Suprapubic skin (tissue), 4 donors: ENCODE measurements at regions not wholly inside any gene's neighbourhood (a gene's known extent, or its start where the extent isn't known, plus 50 kb on each side); places are given as distances from the start of the nearest gene placed in this dataset.

Experiments used
- DNase-seq, 2 donors: peaks; one replicate each; pipeline ENCODE4 v3.0.0-alpha.2; 2019; ENCODE audit warnings: low spot score in 2 of 2
- H3K27ac ChIP-seq: fragments of 200-600 bp; sonication (generic); one replicate; pipeline ENCODE4 v1.5.1; 2019
- H3K27me3 ChIP-seq: fragments of 200-600 bp; sonication (generic); one replicate; pipeline ENCODE4 v1.5.1; 2019
- H3K36me3 ChIP-seq: fragments of 200-600 bp; sonication (generic); one replicate; pipeline ENCODE4 v1.5.1; 2019
- H3K4me1 ChIP-seq: fragments of 200-600 bp; sonication (generic); one replicate; pipeline ENCODE4 v1.5.1; 2019
- H3K4me3 ChIP-seq: fragments of 200-600 bp; sonication (generic); one replicate; pipeline ENCODE4 v1.5.1; 2019; ENCODE audit warnings: mild to moderate bottlenecking
- H3K9me3 ChIP-seq: fragments of 200-600 bp; sonication (generic); one replicate; pipeline ENCODE4 v1.5.1; 2019
- EP300 ChIP-seq: sonication (generic); formaldehyde crosslinking; IDR thresholded peaks from one replicate; pipeline ENCODE4 v1.6.1; 2017; ENCODE audit warnings: antibody characterized with exemption
- POLR2A ChIP-seq, 2 donors: fragments of 450-650 bp; IDR thresholded peaks; one replicate each; pipeline ENCODE4 v1.6.1; 2017; ENCODE audit warnings: antibody characterized with exemption in 2 of 2, mild to moderate bottlenecking in 2 of 2, moderate library complexity in 2 of 2
- POLR2AphosphoS5 ChIP-seq, 3 donors: sonication (generic); formaldehyde crosslinking; IDR thresholded peaks; one replicate each; pipeline ENCODE4 v1.6.1; 2017; ENCODE audit warnings: antibody characterized with exemption in 3 of 3
- WGBS: methylation state at CpG from one replicate; pipeline ENCODE4 v1.1.5; 2018; 5-methylcytosine and 5-hydroxymethylcytosine counted together
- TF ChIP-seq, protein P1 (sequence below), 2 donors: fragments of 200-600 bp in 1 of 2; fragments of 450-650 bp in 1 of 2; sonication (generic) in 1 of 2; IDR thresholded peaks; one replicate each; pipeline ENCODE4 v1.5.1; 2016 to 2019; ENCODE audit warnings: antibody characterized with exemption in 2 of 2, mild to moderate bottlenecking in 1 of 2, moderate library complexity in 1 of 2

DNA sequence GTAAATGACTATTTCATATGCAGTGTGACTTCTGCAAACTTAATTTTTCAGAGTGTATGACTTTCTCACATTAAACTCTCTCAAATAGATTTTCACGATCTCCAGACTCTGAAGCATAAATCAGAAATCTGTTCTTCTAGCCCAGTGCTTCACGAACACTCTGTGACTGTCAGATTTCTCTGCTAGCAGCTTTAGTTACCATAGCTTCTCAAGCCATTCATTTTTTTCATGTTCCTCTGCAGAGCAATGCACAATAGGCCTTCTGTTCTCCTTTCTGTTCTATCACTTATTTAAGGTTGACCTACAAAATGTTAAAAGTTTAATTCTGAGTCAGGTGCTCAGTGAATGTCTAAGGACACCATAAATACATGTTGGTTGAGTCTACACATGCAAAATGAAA, 1102.2 kb downstream of the TUSC7 start:
- Histone ChIP-seq H3K27me3 (no peaks in the 10 kb centered on the region), H3K9me3 (no peaks in the 10 kb centered on the region), H3K4me3 (no peak overlapping the region), H3K27ac (no peak overlapping the region), H3K36me3 (no peaks in the 10 kb centered on the region), H3K4me1 (no peaks in the 10 kb centered on the region)
- 75% methylated on average over 2 of the region's 2 CpGs for WGBS
- DNase-seq, result no peak
- no peak for TF ChIP-seq EP300
- no peak for TF ChIP-seq POLR2A (IDR thresholded peaks at IDR 0.05)
- no peak for TF ChIP-seq POLR2AphosphoS5 (IDR thresholded peaks at IDR 0.05)
- TF ChIP-seq, protein P1, sequence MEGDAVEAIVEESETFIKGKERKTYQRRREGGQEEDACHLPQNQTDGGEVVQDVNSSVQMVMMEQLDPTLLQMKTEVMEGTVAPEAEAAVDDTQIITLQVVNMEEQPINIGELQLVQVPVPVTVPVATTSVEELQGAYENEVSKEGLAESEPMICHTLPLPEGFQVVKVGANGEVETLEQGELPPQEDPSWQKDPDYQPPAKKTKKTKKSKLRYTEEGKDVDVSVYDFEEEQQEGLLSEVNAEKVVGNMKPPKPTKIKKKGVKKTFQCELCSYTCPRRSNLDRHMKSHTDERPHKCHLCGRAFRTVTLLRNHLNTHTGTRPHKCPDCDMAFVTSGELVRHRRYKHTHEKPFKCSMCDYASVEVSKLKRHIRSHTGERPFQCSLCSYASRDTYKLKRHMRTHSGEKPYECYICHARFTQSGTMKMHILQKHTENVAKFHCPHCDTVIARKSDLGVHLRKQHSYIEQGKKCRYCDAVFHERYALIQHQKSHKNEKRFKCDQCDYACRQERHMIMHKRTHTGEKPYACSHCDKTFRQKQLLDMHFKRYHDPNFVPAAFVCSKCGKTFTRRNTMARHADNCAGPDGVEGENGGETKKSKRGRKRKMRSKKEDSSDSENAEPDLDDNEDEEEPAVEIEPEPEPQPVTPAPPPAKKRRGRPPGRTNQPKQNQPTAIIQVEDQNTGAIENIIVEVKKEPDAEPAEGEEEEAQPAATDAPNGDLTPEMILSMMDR (IDR thresholded peaks at IDR 0.05), result no peak

DNA sequence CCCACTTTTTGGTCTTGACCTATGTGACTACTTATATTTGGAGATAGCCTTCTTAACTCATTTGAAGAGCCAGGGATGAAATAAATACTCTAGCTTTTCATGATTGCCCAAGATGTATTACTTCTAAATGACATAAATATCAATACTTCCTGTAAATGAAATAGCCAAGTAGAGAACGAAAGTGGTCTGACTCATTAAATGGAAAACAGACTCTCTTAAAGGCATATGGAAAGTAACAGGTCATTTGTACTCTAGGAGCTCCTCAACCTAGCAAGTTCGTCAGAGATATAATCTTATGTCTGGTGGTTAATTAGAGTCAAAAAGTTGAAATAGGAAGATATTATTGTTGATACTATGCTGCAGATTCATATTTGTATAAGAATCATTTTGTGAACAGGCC, 1105.4 kb downstream of the TUSC7 start:
- Histone ChIP-seq H3K9me3 (no peaks in the 10 kb centered on the region), H3K4me1 (no peaks in the 10 kb centered on the region), H3K4me3 (no peak overlapping the region), H3K27me3 (no peaks in the 10 kb centered on the region), H3K27ac (no peak overlapping the region), H3K36me3 (no peaks in the 10 kb centered on the region)
- DNase-seq, result no peak
- WGBS, result 49% methylated on average over 2 of the region's 2 CpGs
- TF ChIP-seq, protein P1 (IDR thresholded peaks at IDR 0.05), result no peak
- TF ChIP-seq POLR2AphosphoS5 (IDR thresholded peaks at IDR 0.05) (no peak), EP300 (no peak), POLR2A (IDR thresholded peaks at IDR 0.05) (no peak)

DNA sequence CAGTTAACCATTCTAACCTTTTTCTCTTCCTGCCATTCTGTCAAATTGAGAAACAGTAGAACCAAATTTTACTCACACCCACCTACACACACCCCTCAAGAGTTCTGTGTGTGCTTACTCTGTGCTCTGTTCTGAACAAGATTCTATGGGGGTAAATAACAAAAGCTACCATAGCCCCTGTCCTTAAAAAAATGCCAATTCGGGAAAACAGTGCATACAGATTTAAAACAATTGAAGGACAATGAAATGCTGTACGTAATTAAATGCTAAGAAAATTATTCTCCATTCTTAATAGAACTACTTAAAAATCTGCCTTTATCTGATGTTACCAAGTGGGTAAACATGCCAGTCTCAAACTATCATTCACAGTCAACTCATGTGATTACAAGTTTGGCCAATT, 1107.5 kb downstream of the TUSC7 start:
- TF ChIP-seq POLR2AphosphoS5 (IDR thresholded peaks at IDR 0.05), result no peak
- TF ChIP-seq POLR2A (IDR thresholded peaks at IDR 0.05), result no peak
- no peak for TF ChIP-seq EP300
- TF ChIP-seq, protein P1 (IDR thresholded peaks at IDR 0.05), result no peak
- DNase-seq, result no peak
- H3K4me1 ChIP-seq, result no peaks in the 10 kb centered on the region
- WGBS, result 87% methylated on average over 2 of the region's 2 CpGs
- no peak overlapping the region for H3K4me3 ChIP-seq
- H3K27me3 ChIP-seq, result no peaks in the 10 kb centered on the region
- no peaks in the 10 kb centered on the region for H3K36me3 ChIP-seq
- no peaks in the 10 kb centered on the region for H3K9me3 ChIP-seq
- H3K27ac ChIP-seq, result no peak overlapping the region

DNA sequence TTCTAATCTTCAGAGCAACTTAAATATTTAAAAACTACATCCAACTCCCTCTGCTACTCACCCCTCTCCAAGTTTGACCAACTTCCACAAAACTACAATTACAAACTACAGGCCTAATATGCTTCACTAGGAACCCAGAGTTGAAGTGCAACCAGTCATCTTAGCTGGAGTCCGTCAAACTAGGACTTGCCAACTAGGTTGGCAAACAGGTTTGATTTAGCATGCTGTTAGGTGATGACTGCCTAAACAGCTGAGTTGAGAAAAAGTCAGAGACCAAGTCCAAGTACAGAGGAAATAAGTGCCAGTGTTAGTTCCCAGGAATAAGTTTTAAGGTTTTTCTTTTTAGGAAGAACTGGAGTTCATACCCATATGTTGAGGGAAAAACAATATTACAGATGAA, 1109.0 kb downstream of the TUSC7 start:
- no peaks in the 10 kb centered on the region for H3K9me3 ChIP-seq
- TF ChIP-seq POLR2AphosphoS5 (IDR thresholded peaks at IDR 0.05), result no peak
- TF ChIP-seq, protein P1 (IDR thresholded peaks at IDR 0.05), result no peak
- no peak for TF ChIP-seq POLR2A (IDR thresholded peaks at IDR 0.05)
- TF ChIP-seq EP300, result no peak
- no peak for DNase-seq
- H3K27me3 ChIP-seq, result no peaks in the 10 kb centered on the region
- no peak overlapping the region for H3K4me3 ChIP-seq
- H3K4me1 ChIP-seq, result no peaks in the 10 kb centered on the region
- H3K27ac ChIP-seq, result no peak overlapping the region
- H3K36me3 ChIP-seq, result no peaks in the 10 kb centered on the region
- 77% methylated on average over 1 of the region's 1 CpG for WGBS

DNA sequence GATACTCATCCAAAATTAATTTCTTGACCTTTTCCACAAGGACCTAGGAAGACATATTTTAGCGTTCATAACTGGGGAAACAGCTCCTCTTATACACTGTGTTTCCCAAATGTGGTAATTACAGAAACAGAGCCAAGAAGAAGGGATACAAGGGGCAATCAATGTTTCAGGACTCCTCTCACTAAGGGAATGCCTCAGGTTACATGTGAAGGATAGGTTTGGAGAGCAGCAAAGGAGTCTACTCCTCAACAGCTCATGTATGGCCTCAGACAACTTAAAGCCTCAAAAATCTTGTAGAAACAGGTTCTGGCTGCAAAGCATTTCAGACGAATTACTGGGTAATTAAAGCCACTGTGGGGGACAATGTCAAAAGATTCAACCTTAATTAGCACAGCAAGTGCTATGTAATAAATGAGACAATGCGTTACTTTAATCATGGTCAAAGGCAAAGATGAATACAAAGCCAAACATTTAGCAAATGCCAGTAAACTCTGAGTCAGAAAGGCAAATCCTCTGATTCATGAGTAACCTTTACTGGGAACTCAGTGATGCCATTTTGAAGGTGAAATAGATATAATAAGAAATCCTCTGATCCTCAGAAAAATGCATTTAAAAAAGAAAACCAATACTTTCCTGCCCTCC, 1111.2 kb downstream of the TUSC7 start:
- TF ChIP-seq, protein P1 (IDR thresholded peaks at IDR 0.05), result no peak
- TF ChIP-seq POLR2AphosphoS5 (IDR thresholded peaks at IDR 0.05), result no peak
- TF ChIP-seq POLR2A (IDR thresholded peaks at IDR 0.05), result no peak
- no peak for TF ChIP-seq EP300
- Histone ChIP-seq H3K36me3 (no peaks in the 10 kb centered on the region), H3K27ac (no peak overlapping the region), H3K4me3 (no peak overlapping the region), H3K27me3 (no peaks in the 10 kb centered on the region), H3K9me3 (no peaks in the 10 kb centered on the region), H3K4me1 (no peaks in the 10 kb centered on the region)
- WGBS, result 70% methylated on average over 3 of the region's 3 CpGs
- no peak for DNase-seq
